Globus pallidus (tissue), 1 donor: ENCODE measurements at regions not wholly inside any gene's neighbourhood (a gene's known extent, or its start where the extent isn't known, plus 50 kb on each side); places are given as distances from the start of the nearest gene placed in this dataset.
"Not testable (repeated sequence)": the region's sequence is repeated elsewhere in the genome, so short reads cannot be mapped to it uniquely, and the experiment has no call there.

Experiments
- DNase-seq: peaks from one replicate; pipeline ENCODE4 v3.0.0-alpha.2; 2015; ENCODE audit warnings: low spot score

- no peak for DNase-seq
These were observed 116.7 kb downstream of the SOX4 start for GRCh38 chr6:21710216-21710615.

GRCh38 chr6:21710908-21711627 lies 117.5 kb downstream of the SOX4 start:
- DNase-seq: no peak

- DNase-seq: no peak
These were observed 118.7 kb downstream of the SOX4 start for GRCh38 chr6:21712213-21712612.

GRCh38 chr6:21713481-21713880 lies 119.9 kb downstream of the SOX4 start:
- DNase-seq: no peak

- DNase-seq: no peak
These were observed 121.6 kb downstream of the SOX4 start for GRCh38 chr6:21715180-21715579.

- no peak for DNase-seq
These were observed 129.0 kb downstream of the SOX4 start for GRCh38 chr6:21722510-21722909.

GRCh38 chr6:21726676-21727075 lies 133.1 kb downstream of the SOX4 start:
- DNase-seq: no peak

- DNase-seq: no peak
These were observed 134.6 kb downstream of the SOX4 start for GRCh38 chr6:21728141-21728540.

- no peak for DNase-seq
These were observed 135.9 kb downstream of the SOX4 start for GRCh38 chr6:21729431-21729830.

GRCh38 chr6:21730533-21730932 lies 137.0 kb downstream of the SOX4 start:
- DNase-seq: no peak

GRCh38 chr6:21731411-21732031 lies 138.0 kb downstream of the SOX4 start:
- DNase-seq: no peak

GRCh38 chr6:21732032-21732730 lies 138.6 kb downstream of the SOX4 start:
- DNase-seq: not testable (repeated sequence)

GRCh38 chr6:21732731-21733130 lies 139.2 kb downstream of the SOX4 start:
- no peak for DNase-seq

- DNase-seq: no peak
These were observed 139.8 kb downstream of the SOX4 start for GRCh38 chr6:21733311-21733710.

- DNase-seq: no peak
These were observed 140.7 kb downstream of the SOX4 start for GRCh38 chr6:21734204-21734603.

GRCh38 chr6:21738180-21739094 lies 144.9 kb downstream of the SOX4 start:
- no peak for DNase-seq

GRCh38 chr6:21739241-21739640 lies 145.7 kb downstream of the SOX4 start:
- DNase-seq: no peak

GRCh38 chr6:21739838-21740237 lies 146.3 kb downstream of the SOX4 start:
- no peak for DNase-seq

GRCh38 chr6:21740376-21741124 lies 147.0 kb downstream of the SOX4 start:
- no peak for DNase-seq

- DNase-seq: no peak
These were observed 147.9 kb downstream of the SOX4 start for GRCh38 chr6:21741221-21742109.
